ENCODE measurements at regions not wholly inside any gene's neighbourhood (a gene's known extent, or its start where the extent isn't known, plus 50 kb on each side); places are given as distances from the start of the nearest gene placed in this dataset.

GRCh38 chr3:102124282-102124681, 275.0 kb downstream of the NFKBIZ start:
- TF ChIP-seq POLR2A (IDR thresholded peaks at IDR 0.05) = no peak
- no peak for TF ChIP-seq CTCF (IDR thresholded peaks at IDR 0.05 in 8 of 11, conservative IDR thresholded peaks at IDR 0.05 in 3 of 11)

Data from spleen (tissue), 7 donors.